Endodermal cell (in vitro differentiated cells): ENCODE measurements at regions not wholly inside any gene's neighbourhood (a gene's known extent, or its start where the extent isn't known, plus 50 kb on each side); places are given as distances from the start of the nearest gene placed in this dataset.

Source experiments
- DNase-seq: peaks from one replicate; pipeline ENCODE4 v3.0.0-alpha.2; 2017
- H3K27ac ChIP-seq: 2 replicates; pipeline ENCODE4 v1.5.1; 2013; ENCODE audit warnings: mild to moderate bottlenecking, low read depth, low read length, moderate library complexity
- H3K27me3 ChIP-seq: 2 replicates; pipeline ENCODE4 v1.6.1; 2013; ENCODE audit warnings: mild to moderate bottlenecking, low read length, moderate library complexity; ENCODE audit not compliant: insufficient read depth, control insufficient read depth, poor library complexity, severe bottlenecking
- H3K36me3 ChIP-seq: 2 replicates; pipeline ENCODE4 v1.7.0; 2013; ENCODE audit warnings: mild to moderate bottlenecking, low read length, moderate library complexity; ENCODE audit not compliant: control insufficient read depth, insufficient read depth
- H3K4me1 ChIP-seq: one replicate; pipeline ENCODE4 v1.7.0; 2013; ENCODE audit warnings: low read length; ENCODE audit not compliant: control insufficient read depth, insufficient read depth
- H3K4me3 ChIP-seq: 2 replicates; pipeline ENCODE4 v1.5.1; 2013; ENCODE audit warnings: mild to moderate bottlenecking, low read length, moderate library complexity
- H3K9ac ChIP-seq: 2 replicates; pipeline ENCODE4 v1.6.1; 2013; ENCODE audit warnings: mild to moderate bottlenecking, low read length, moderate library complexity; ENCODE audit not compliant: poor library complexity, severe bottlenecking; ENCODE audit errors: extremely low read depth
- H3K9me3 ChIP-seq: 2 replicates; pipeline ENCODE4 v1.6.1; 2013; ENCODE audit warnings: mild to moderate bottlenecking, low read length, moderate library complexity; ENCODE audit not compliant: control insufficient read depth
- H3K27ac Mint-ChIP-seq: 2 replicates; pipeline ENCODE4 v1.8.0; 2020; ENCODE audit warnings: mixed read lengths
- H3K27me3 Mint-ChIP-seq: 2 replicates; pipeline ENCODE4 v1.8.0; 2021; ENCODE audit warnings: mild to moderate bottlenecking, mixed read lengths; ENCODE audit not compliant: insufficient read depth
- H3K36me3 Mint-ChIP-seq: 2 replicates; pipeline ENCODE4 v1.8.0; 2020; ENCODE audit warnings: low read depth, mixed read lengths
- H3K4me1 Mint-ChIP-seq: 2 replicates; pipeline ENCODE4 v1.8.0; 2020; ENCODE audit warnings: mixed read lengths
- H3K4me3 Mint-ChIP-seq: 2 replicates; pipeline ENCODE4 v1.8.0; 2020; ENCODE audit warnings: mild to moderate bottlenecking, moderate library complexity, mixed read lengths
- H3K9me3 Mint-ChIP-seq: 2 replicates; pipeline ENCODE4 v1.8.0; 2020; ENCODE audit warnings: mild to moderate bottlenecking, mixed read lengths
- WGBS, 2 experiments: methylation state at CpG; one replicate each; pipeline versions ENCODE4 v1.1.5 to v1.1.7; 2013; ENCODE audit warnings: missing lambda C conversion rate in 2 of 2, mixed read lengths in 1 of 2; ENCODE audit not compliant: insufficient coverage in 1 of 2, insufficient read length in 1 of 2; 5-methylcytosine and 5-hydroxymethylcytosine counted together
- TF ChIP-seq, protein P1 (sequence below): fragments of 200-600 bp; sonication (generic); conservative IDR thresholded peaks from 2 replicates; pipeline ENCODE4 v1.5.0; 2021; ENCODE audit warnings: antibody characterized with exemption, mild to moderate bottlenecking

DNA sequence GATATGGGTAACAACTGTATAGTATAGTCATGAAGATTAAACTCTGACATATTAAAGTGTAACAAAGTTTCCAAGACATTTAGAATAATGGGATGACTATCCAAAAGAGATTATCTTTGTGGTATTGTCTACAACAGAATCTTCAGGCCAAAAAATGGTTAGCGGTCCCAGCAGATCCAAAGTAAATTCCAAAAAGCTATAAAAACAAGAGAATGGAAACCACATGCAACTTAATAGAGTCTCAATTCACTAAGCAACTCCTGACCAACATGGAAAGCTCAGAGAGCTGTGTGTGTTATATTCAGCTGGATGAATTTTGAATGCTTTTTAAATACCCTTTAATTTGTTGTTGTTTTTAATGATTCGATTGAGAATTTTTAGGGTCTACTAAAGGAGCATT, 688.2 kb downstream of the CETN3 start:
- Histone ChIP-seq H3K4me3 (no peak overlapping the region), H3K9ac (no peak overlapping the region), H3K27me3 (no peaks in the 10 kb centered on the region), H3K36me3 (no peaks in the 10 kb centered on the region), H3K27ac (no peak overlapping the region), H3K9me3 (no peaks in the 10 kb centered on the region), H3K4me1 (no peaks in the 10 kb centered on the region)
- Mint-ChIP-seq H3K9me3 (no peaks in the 10 kb centered on the region), H3K4me1 (peaks cover 4% of the 10 kb centered on the region), H3K36me3 (no peaks in the 10 kb centered on the region), H3K27ac (no peak overlapping the region), H3K27me3 (no peaks in the 10 kb centered on the region), H3K4me3 (no peak overlapping the region)
- TF ChIP-seq, protein P1, sequence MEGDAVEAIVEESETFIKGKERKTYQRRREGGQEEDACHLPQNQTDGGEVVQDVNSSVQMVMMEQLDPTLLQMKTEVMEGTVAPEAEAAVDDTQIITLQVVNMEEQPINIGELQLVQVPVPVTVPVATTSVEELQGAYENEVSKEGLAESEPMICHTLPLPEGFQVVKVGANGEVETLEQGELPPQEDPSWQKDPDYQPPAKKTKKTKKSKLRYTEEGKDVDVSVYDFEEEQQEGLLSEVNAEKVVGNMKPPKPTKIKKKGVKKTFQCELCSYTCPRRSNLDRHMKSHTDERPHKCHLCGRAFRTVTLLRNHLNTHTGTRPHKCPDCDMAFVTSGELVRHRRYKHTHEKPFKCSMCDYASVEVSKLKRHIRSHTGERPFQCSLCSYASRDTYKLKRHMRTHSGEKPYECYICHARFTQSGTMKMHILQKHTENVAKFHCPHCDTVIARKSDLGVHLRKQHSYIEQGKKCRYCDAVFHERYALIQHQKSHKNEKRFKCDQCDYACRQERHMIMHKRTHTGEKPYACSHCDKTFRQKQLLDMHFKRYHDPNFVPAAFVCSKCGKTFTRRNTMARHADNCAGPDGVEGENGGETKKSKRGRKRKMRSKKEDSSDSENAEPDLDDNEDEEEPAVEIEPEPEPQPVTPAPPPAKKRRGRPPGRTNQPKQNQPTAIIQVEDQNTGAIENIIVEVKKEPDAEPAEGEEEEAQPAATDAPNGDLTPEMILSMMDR = no peak
- WGBS, 2 experiments = 94% methylated on average over 2 of the region's 2 CpGs; no CpG with 5 or more reads in 1 of the 2 experiments
- no peak for DNase-seq

DNA sequence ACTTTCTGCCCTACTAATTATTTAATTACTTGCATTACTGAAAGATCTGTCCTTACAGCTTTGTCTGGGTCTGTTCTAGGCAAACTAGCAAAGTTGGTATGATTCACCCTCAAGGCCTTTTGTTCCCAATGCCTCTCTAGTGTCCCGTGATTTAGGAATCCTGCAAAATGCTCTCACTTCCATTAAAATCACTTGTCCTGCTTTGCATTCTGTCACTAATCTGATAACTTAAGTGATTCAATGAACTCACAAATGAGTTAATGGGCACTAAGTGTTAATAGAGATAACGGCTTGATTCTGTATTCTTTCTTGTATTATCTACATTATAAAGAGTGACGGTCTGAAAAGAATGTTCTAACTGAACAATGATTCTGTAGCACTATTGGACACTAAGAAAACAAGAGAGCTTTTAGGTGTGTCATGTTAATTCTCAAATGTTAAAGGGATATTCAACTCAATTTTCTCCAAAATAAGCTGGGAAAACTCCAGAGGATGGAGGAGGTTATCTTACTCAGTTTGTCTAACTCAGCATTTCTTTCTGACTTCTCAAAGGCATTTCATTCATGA, 697.3 kb downstream of the CETN3 start:
- TF ChIP-seq, protein P1 = no peak
- H3K4me3 Mint-ChIP-seq = no peak overlapping the region
- no peaks in the 10 kb centered on the region for H3K27me3 Mint-ChIP-seq
- H3K27ac Mint-ChIP-seq = peak overlapping the region; percentile 40
- H3K4me1 Mint-ChIP-seq = peaks cover 12% of the 10 kb centered on the region
- Histone ChIP-seq H3K4me1 (no peaks in the 10 kb centered on the region), H3K27me3 (no peaks in the 10 kb centered on the region), H3K9me3 (no peaks in the 10 kb centered on the region), H3K4me3 (no peak overlapping the region), H3K9ac (no peak overlapping the region), H3K36me3 (no peaks in the 10 kb centered on the region), H3K27ac (no peak overlapping the region)
- 80 to 85% methylated on average over 1 to 3 of the region's 3 CpGs for WGBS, 2 experiments
- no peaks in the 10 kb centered on the region for H3K36me3 Mint-ChIP-seq
- no peak for DNase-seq
- no peaks in the 10 kb centered on the region for H3K9me3 Mint-ChIP-seq

DNA sequence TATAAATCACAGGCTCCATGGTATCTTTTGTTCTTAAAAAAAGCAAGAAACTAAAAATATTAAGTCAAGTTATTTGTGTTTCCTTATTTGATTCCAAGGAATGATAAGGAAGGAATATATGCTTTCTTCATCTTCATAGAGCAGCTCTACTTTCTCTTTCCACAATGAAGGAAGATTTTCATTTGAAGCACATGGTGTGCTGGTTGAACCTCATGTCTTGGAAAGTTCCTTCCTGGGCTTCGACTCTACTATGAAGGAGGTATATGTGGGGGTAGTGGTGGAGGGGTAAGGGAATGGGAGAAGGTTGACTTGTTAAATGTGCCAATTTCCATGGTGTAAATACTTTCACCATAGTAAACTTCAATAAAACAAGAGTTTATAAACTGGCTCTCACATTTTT, 698.0 kb downstream of the CETN3 start:
- H3K4me1 ChIP-seq = no peaks in the 10 kb centered on the region
- Mint-ChIP-seq H3K9me3 (no peaks in the 10 kb centered on the region), H3K27ac (peak overlapping the region; percentile 40), H3K36me3 (no peaks in the 10 kb centered on the region), H3K27me3 (no peaks in the 10 kb centered on the region), H3K4me3 (no peak overlapping the region), H3K4me1 (peaks cover 15% of the 10 kb centered on the region)
- WGBS, 2 experiments = 100% methylated on average over 1 of the region's 1 CpG; no CpG with 5 or more reads in 1 of the 2 experiments
- H3K27me3 ChIP-seq = no peaks in the 10 kb centered on the region
- no peaks in the 10 kb centered on the region for H3K36me3 ChIP-seq
- no peak overlapping the region for H3K9ac ChIP-seq
- no peak overlapping the region for H3K4me3 ChIP-seq
- no peaks in the 10 kb centered on the region for H3K9me3 ChIP-seq
- TF ChIP-seq, protein P1 = no peak
- H3K27ac ChIP-seq = no peak overlapping the region
- DNase-seq = no peak
